Testis (tissue), 2 donors: ENCODE measurements at regions not wholly inside any gene's neighbourhood (a gene's known extent, or its start where the extent isn't known, plus 50 kb on each side); places are given as distances from the start of the nearest gene placed in this dataset.

ENCODE experiments used
- DNase-seq: peaks from one replicate; pipeline ENCODE4 v3.0.0-alpha.2; 2019
- H3K27ac ChIP-seq, 2 donors: fragments of 200-600 bp; sonication (generic); one replicate each; pipeline ENCODE4 v1.5.1; 2019
- H3K27me3 ChIP-seq: fragments of 200-600 bp; sonication (generic); one replicate; pipeline ENCODE4 v1.5.1; 2019
- H3K36me3 ChIP-seq: fragments of 200-600 bp; sonication (generic); one replicate; pipeline ENCODE4 v1.5.1; 2017; ENCODE audit warnings: low read depth; ENCODE audit errors: missing control alignments
- H3K4me1 ChIP-seq: fragments of 200-600 bp; sonication (generic); one replicate; pipeline ENCODE4 v1.5.1; 2019
- H3K4me3 ChIP-seq, 2 donors: fragments of 200-600 bp; sonication (generic); one replicate each; pipeline ENCODE4 v1.5.1; 2017 to 2019
- H3K9me3 ChIP-seq: fragments of 200-600 bp; sonication (generic); one replicate; pipeline ENCODE4 v1.5.1; 2017
- CTCF ChIP-seq, 3 experiments: fragments of 450-650 bp in 2 of 3; fragments of 200-600 bp in 1 of 3; sonication (generic) in 1 of 3; IDR thresholded peaks; one replicate each; pipeline ENCODE4 v1.5.1; 2016 to 2019; ENCODE audit warnings: antibody characterized with exemption in 3 of 3, mild to moderate bottlenecking in 2 of 3, moderate library complexity in 1 of 3
- POLR2A ChIP-seq: fragments of 450-650 bp; IDR thresholded peaks from one replicate; pipeline ENCODE4 v1.6.1; 2017; ENCODE audit warnings: antibody characterized with exemption, mild to moderate bottlenecking, moderate library complexity
- WGBS, 2 donors: methylation state at CpG; one replicate each; pipeline ENCODE4 v1.1.5; 2018; 5-methylcytosine and 5-hydroxymethylcytosine counted together
- intact Hi-C: fragments of 100-400 bp; cut with DNase I; formaldehyde crosslinking; loops from one replicate; pipeline ENCODE4 v1.15.1; 2023; ENCODE audit warnings: low total_unique reads

- Histone ChIP-seq H3K4me3 (peak overlapping the region in 1 of 2 donors; percentile 9), H3K9me3 (no peaks in the 10 kb centered on the region), H3K27me3 (no peaks in the 10 kb centered on the region), H3K27ac (no peak overlapping the region), H3K4me1 (no peaks in the 10 kb centered on the region), H3K36me3 (no peaks in the 10 kb centered on the region)
- WGBS, 2 donors: 56 to 61% methylated on average over 7 of the region's 7 CpGs
- intact Hi-C loops: no loop called here
- no peak for TF ChIP-seq POLR2A
- no peak for TF ChIP-seq CTCF (IDR thresholded peaks at IDR 0.05)
- peak; percentile 86 for DNase-seq
These were observed 188.7 kb downstream of the TTC8 start for GRCh38 chr14:89013098-89013504.

- Histone ChIP-seq H3K4me1 (no peaks in the 10 kb centered on the region), H3K9me3 (no peaks in the 10 kb centered on the region), H3K36me3 (no peaks in the 10 kb centered on the region), H3K27ac (no peak overlapping the region), H3K27me3 (no peaks in the 10 kb centered on the region), H3K4me3 (no peak overlapping the region)
- 36 to 39% methylated on average over 11 of the region's 11 CpGs for WGBS, 2 donors
- DNase-seq: no peak
- intact Hi-C loops: no loop called here
- no peak for TF ChIP-seq CTCF (IDR thresholded peaks at IDR 0.05)
- TF ChIP-seq POLR2A: no peak
These were observed 189.5 kb downstream of the TTC8 start for GRCh38 chr14:89013698-89014568.

GRCh38 chr14:89014569-89014850 lies 190.1 kb downstream of the TTC8 start:
- Histone ChIP-seq H3K27ac (no peak overlapping the region), H3K27me3 (no peaks in the 10 kb centered on the region), H3K9me3 (no peaks in the 10 kb centered on the region), H3K4me1 (no peaks in the 10 kb centered on the region), H3K36me3 (no peaks in the 10 kb centered on the region), H3K4me3 (no peak overlapping the region)
- 51 to 65% methylated on average over 2 of the region's 2 CpGs for WGBS, 2 donors
- no peak for DNase-seq
- no peak for TF ChIP-seq CTCF (IDR thresholded peaks at IDR 0.05)
- no peak for TF ChIP-seq POLR2A
- intact Hi-C loops: no loop called here

GRCh38 chr14:89015016-89015415 lies 190.6 kb downstream of the TTC8 start:
- intact Hi-C loops: no loop called here
- no peaks in the 10 kb centered on the region for H3K36me3 ChIP-seq
- H3K4me1 ChIP-seq: no peaks in the 10 kb centered on the region
- no peak overlapping the region for H3K27ac ChIP-seq
- WGBS, 2 donors: 96 to 100% methylated on average over 1 of the region's 1 CpG
- no peaks in the 10 kb centered on the region for H3K27me3 ChIP-seq
- H3K4me3 ChIP-seq: no peak overlapping the region
- DNase-seq: no peak
- H3K9me3 ChIP-seq: no peaks in the 10 kb centered on the region
- TF ChIP-seq CTCF (IDR thresholded peaks at IDR 0.05) (no peak), POLR2A (no peak)

GRCh38 chr14:89017417-89017816 lies 193.0 kb downstream of the TTC8 start:
- Histone ChIP-seq H3K27ac (no peak overlapping the region), H3K4me3 (no peak overlapping the region), H3K4me1 (no peaks in the 10 kb centered on the region), H3K27me3 (no peaks in the 10 kb centered on the region), H3K36me3 (no peaks in the 10 kb centered on the region), H3K9me3 (no peaks in the 10 kb centered on the region)
- TF ChIP-seq CTCF (IDR thresholded peaks at IDR 0.05) (no peak), POLR2A (no peak)
- 87 to 94% methylated on average over 4 of the region's 4 CpGs for WGBS, 2 donors
- no peak for DNase-seq
- intact Hi-C loops: no loop called here
